ENCODE measurements at regions not wholly inside any gene's neighbourhood (a gene's known extent, or its start where the extent isn't known, plus 50 kb on each side); places are given as distances from the start of the nearest gene placed in this dataset.

DNA sequence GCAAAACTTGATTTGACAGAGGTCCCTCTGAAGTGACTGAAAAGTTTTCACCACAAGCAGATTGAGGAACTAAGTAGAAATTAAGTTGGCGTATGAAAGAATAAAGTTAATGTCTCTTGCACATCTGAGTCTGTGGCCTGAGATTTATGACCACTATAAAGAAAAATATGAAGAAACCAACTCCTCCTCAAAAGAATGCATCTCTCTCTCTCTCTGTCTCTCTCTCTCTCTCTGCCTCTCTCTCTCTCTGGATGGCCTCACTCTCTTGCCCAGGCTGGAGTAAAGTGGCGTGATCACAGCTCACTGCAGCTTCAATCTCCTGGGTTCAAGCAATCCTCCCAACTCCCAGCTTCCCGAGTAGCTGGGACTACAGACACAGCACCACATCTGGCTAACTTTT is 55.2 kb downstream of the RPL22L1 start:
- H3K4me1 ChIP-seq (ENCODE audit: insufficient read depth, low read length): no peaks in the 10 kb centered on the region
- ChIA-PET POLR2A (no interaction called here), CTCF (no interaction called here)
- H3K4me3 Mint-ChIP-seq: no peak overlapping the region
- no peaks in the 10 kb centered on the region for H3K27me3 ChIP-seq (ENCODE audit: insufficient read depth, low read length, poor library complexity, severe bottlenecking)
- no peak for DNase-seq
- H3K27me3 Mint-ChIP-seq: peaks cover 1 to 9% of the 10 kb centered on the region in 2 donors
- no peak overlapping the region for H3K4me3 ChIP-seq (ENCODE audit: low read length)
- H3K36me3 Mint-ChIP-seq: no peaks in the 10 kb centered on the region
- peaks cover 0 to 3% (median 0%) of the 10 kb centered on the region in 3 donors for H3K4me1 Mint-ChIP-seq
- no peaks in the 10 kb centered on the region for H3K9me3 ChIP-seq (ENCODE audit: low read length)
- no peaks in the 10 kb centered on the region for H3K36me3 ChIP-seq (ENCODE audit: insufficient read depth, low read length)
- H3K27ac ChIP-seq (ENCODE audit: low read depth, low read length): peak overlapping the region; percentile 16
- no peaks in the 10 kb centered on the region for H3K9me3 Mint-ChIP-seq
- H3K27ac Mint-ChIP-seq: no peak overlapping the region

- Mint-ChIP-seq H3K36me3 (no peaks in the 10 kb centered on the region), H3K4me3 (no peak overlapping the region), H3K27ac (no peak overlapping the region), H3K4me1 (peaks cover 0 to 3% (median 0%) of the 10 kb centered on the region in 3 donors), H3K27me3 (peaks cover 0 to 1% of the 10 kb centered on the region in 2 donors), H3K9me3 (no peaks in the 10 kb centered on the region)
- Histone ChIP-seq H3K27me3 (ENCODE audit: insufficient read depth, low read length, poor library complexity, severe bottlenecking) (no peaks in the 10 kb centered on the region), H3K36me3 (ENCODE audit: insufficient read depth, low read length) (no peaks in the 10 kb centered on the region), H3K4me1 (ENCODE audit: insufficient read depth, low read length) (no peaks in the 10 kb centered on the region), H3K4me3 (ENCODE audit: low read length) (no peak overlapping the region), H3K9me3 (ENCODE audit: low read length) (no peaks in the 10 kb centered on the region), H3K27ac (ENCODE audit: low read depth, low read length) (no peak overlapping the region)
- POLR2A ChIA-PET: no interaction called here
- DNase-seq: no peak
- CTCF ChIA-PET: interaction anchor here (3.0 kb wide), 1 partner anchor 399 kb away, joined by 21 read pairs; no protein-coding TSS in a partner anchor
Measured at GRCh38 chr3:170813266-170813665, 56.7 kb downstream of the RPL22L1 start.

DNA sequence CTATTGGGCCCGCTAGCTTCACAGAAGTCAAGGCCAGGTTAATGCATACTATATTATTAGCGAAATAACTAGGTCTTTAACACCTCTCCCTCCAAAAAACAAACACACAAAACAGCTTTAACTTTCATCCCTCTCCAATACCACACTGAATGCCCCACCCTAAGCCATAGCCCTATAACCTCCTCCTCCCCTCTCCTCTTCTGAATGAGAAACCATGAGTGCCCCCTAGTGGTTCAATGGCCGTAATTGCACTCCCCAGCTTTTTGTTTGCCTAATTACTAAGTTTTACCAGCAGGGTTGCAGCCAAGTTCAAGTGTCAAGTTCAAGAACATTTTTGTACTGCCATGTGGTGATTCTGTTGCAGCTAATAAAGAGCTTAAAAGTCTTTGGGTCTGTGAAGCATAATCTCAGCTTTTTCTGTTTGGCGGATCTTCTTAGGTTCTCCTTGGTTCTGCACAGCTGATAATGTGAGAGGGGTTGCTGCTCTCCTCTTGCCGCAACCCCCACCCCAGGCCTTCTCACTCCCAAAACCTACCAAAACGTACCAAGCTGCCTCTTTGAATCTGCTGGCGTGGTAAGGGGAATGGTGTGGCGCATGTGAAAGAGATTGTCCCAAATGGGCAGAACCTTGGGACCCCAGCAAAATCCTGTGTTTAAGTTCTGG is 57.9 kb downstream of the RPL22L1 start:
- peaks cover 0 to 3% (median 0%) of the 10 kb centered on the region in 3 donors for H3K4me1 Mint-ChIP-seq
- CTCF ChIA-PET: interaction anchor here (0.7 to 3.0 kb wide), 15 partner anchors 9 to 948 kb away, joined by 3 to 21 read pairs (median 4); partner anchors contain the start of genes EIF5A2 and RPL22L1
- no peaks in the 10 kb centered on the region for H3K9me3 Mint-ChIP-seq
- no peak overlapping the region for H3K27ac Mint-ChIP-seq
- POLR2A ChIA-PET: no interaction called here
- H3K4me3 Mint-ChIP-seq: no peak overlapping the region
- peak; percentile 35 to 71 (median 57) for DNase-seq
- H3K4me1 ChIP-seq (ENCODE audit: insufficient read depth, low read length): no peaks in the 10 kb centered on the region
- no peak overlapping the region for H3K4me3 ChIP-seq (ENCODE audit: low read length)
- no peaks in the 10 kb centered on the region for H3K36me3 Mint-ChIP-seq
- H3K27ac ChIP-seq (ENCODE audit: low read depth, low read length): no peak overlapping the region
- H3K36me3 ChIP-seq (ENCODE audit: insufficient read depth, low read length): no peaks in the 10 kb centered on the region
- H3K27me3 Mint-ChIP-seq: peaks cover 0 to 1% of the 10 kb centered on the region in 2 donors
- no peaks in the 10 kb centered on the region for H3K9me3 ChIP-seq (ENCODE audit: low read length)
- H3K27me3 ChIP-seq (ENCODE audit: insufficient read depth, low read length, poor library complexity, severe bottlenecking): no peaks in the 10 kb centered on the region

DNA sequence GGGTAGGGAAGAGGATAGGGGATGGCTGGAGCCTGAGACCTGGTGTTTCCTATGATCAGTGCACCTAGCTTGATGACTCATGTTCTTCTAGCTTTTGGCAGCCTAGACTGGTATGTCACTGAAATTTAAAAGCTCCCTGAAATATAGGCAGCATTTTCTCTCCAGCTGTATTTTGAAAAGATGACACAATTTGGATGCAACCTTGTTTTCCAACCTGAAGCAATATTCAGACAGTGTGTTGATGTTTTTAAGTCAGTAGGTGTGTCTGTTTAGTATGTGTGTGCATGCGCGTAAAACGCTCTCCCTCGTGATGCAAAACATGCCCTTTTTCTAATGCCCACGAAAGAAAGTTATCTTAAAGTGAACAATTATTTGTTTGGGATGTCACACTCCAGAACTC is 58.5 kb downstream of the RPL22L1 start:
- no peak overlapping the region for H3K27ac Mint-ChIP-seq
- H3K4me1 Mint-ChIP-seq: peaks cover 0 to 3% (median 0%) of the 10 kb centered on the region in 3 donors
- H3K27me3 ChIP-seq (ENCODE audit: insufficient read depth, low read length, poor library complexity, severe bottlenecking): no peaks in the 10 kb centered on the region
- H3K4me3 ChIP-seq (ENCODE audit: low read length): no peak overlapping the region
- CTCF ChIA-PET: interaction anchor here (1.0 to 3.0 kb wide), 13 partner anchors 8 to 948 kb away, joined by 3 to 21 read pairs (median 4); partner anchors contain the start of genes EIF5A2 and RPL22L1
- H3K4me3 Mint-ChIP-seq: no peak overlapping the region
- peaks cover 0 to 1% of the 10 kb centered on the region in 2 donors for H3K27me3 Mint-ChIP-seq
- peak overlapping the region; percentile 4 for H3K27ac ChIP-seq (ENCODE audit: low read depth, low read length)
- no peaks in the 10 kb centered on the region for H3K4me1 ChIP-seq (ENCODE audit: insufficient read depth, low read length)
- H3K36me3 Mint-ChIP-seq: no peaks in the 10 kb centered on the region
- peak in 1 of 5 donors; percentile 0 for DNase-seq
- no peaks in the 10 kb centered on the region for H3K9me3 ChIP-seq (ENCODE audit: low read length)
- no peaks in the 10 kb centered on the region for H3K9me3 Mint-ChIP-seq
- H3K36me3 ChIP-seq (ENCODE audit: insufficient read depth, low read length): no peaks in the 10 kb centered on the region
- POLR2A ChIA-PET: no interaction called here

DNA sequence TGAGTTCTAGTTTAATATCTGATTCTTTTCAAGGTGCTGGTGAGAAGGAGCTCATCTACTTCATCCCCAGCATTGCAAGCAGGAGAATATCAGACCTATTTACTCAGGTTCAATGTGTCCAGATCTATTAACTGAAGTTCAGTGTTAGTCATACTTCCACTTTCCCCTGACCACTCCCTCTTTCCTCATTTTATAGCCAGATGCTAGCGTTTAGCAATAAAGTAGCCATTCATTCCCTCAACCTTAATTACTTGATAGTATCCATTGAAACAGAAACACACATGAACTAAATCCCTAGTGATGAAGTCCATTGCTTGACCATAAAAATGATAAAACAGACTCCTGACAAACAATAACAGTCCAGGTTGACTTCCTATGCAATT is 60.0 kb downstream of the RPL22L1 start:
- peaks cover 0 to 2% (median 0%) of the 10 kb centered on the region in 3 donors for H3K36me3 Mint-ChIP-seq
- peaks cover 0 to 3% (median 0%) of the 10 kb centered on the region in 3 donors for H3K4me1 Mint-ChIP-seq
- CTCF ChIA-PET: interaction anchor here (1.2 to 1.4 kb wide), 3 partner anchors 19 to 396 kb away, joined by 3 read pairs; no protein-coding TSS in a partner anchor
- H3K27me3 Mint-ChIP-seq: peaks cover 3 to 4% of the 10 kb centered on the region in 2 donors
- Histone ChIP-seq H3K4me1 (ENCODE audit: insufficient read depth, low read length) (no peaks in the 10 kb centered on the region), H3K9me3 (ENCODE audit: low read length) (no peaks in the 10 kb centered on the region), H3K27me3 (ENCODE audit: insufficient read depth, low read length, poor library complexity, severe bottlenecking) (no peaks in the 10 kb centered on the region), H3K36me3 (ENCODE audit: insufficient read depth, low read length) (no peaks in the 10 kb centered on the region), H3K27ac (ENCODE audit: low read depth, low read length) (no peak overlapping the region), H3K4me3 (ENCODE audit: low read length) (no peak overlapping the region)
- no peaks in the 10 kb centered on the region for H3K9me3 Mint-ChIP-seq
- DNase-seq: no peak
- no peak overlapping the region for H3K4me3 Mint-ChIP-seq
- POLR2A ChIA-PET: no interaction called here
- H3K27ac Mint-ChIP-seq: no peak overlapping the region

DNA sequence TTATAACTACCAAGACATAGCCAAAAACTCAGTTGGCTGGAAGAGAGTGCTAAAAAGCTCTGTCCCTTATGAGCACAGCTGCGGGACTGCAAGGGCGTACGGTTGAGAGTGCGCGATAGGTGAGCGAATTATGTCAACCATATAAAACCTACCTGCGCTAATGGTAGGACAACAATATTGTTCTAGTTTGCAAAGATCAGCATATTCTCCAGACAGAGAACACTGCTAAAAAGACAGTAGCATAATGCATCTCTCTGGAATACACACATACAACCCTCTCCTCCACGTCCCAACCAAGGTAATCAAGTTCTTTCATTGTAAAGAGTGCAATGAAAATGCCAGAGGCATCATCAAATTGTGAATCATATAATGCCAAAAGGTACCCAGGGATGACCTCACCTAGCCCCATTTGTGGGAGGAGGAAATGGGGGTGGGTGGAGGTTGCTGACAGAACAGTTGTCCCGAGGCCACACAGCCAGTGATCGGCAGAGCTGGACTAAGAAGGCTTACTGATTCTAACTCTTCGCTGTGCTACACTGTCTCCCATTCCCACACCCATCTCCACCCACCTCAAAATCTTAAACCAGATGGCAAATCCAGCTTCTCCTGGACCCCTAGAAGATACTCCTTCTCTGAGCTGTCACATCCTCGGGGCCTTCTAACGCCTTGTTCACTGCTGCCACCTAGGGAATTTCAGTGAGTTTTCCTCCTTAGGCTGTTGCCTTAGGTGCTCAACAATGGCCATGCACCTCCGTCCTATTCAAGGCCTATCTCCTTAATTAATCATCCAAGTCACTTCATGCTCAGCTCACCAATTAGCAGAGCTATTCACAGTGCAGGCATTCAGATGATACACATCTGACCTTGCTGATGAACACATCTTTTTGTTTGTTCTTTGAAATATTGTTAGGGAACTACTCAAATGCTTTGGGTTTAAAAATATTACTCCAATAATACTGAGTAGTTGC is 60.7 kb downstream of the RPL22L1 start:
- ChIA-PET CTCF (interaction anchor here (1.2 kb wide), 2 partner anchors 18 to 395 kb away, joined by 3 read pairs; no protein-coding TSS in a partner anchor), POLR2A (no interaction called here)
- H3K4me3 Mint-ChIP-seq: no peak overlapping the region
- peaks cover 0 to 6% (median 0%) of the 10 kb centered on the region in 3 donors for H3K36me3 Mint-ChIP-seq
- no peak overlapping the region for H3K27ac ChIP-seq (ENCODE audit: low read depth, low read length)
- DNase-seq: no peak
- H3K27ac Mint-ChIP-seq: no peak overlapping the region
- H3K27me3 Mint-ChIP-seq: peaks cover 3 to 9% of the 10 kb centered on the region in 2 donors
- no peaks in the 10 kb centered on the region for H3K4me1 ChIP-seq (ENCODE audit: insufficient read depth, low read length)
- H3K4me3 ChIP-seq (ENCODE audit: low read length): no peak overlapping the region
- H3K9me3 Mint-ChIP-seq: no peaks in the 10 kb centered on the region
- H3K4me1 Mint-ChIP-seq: peaks cover 0 to 3% (median 0%) of the 10 kb centered on the region in 3 donors
- no peaks in the 10 kb centered on the region for H3K9me3 ChIP-seq (ENCODE audit: low read length)
- H3K27me3 ChIP-seq (ENCODE audit: insufficient read depth, low read length, poor library complexity, severe bottlenecking): no peaks in the 10 kb centered on the region
- no peaks in the 10 kb centered on the region for H3K36me3 ChIP-seq (ENCODE audit: insufficient read depth, low read length)

- Histone ChIP-seq H3K4me3 (ENCODE audit: low read length) (no peak overlapping the region), H3K4me1 (ENCODE audit: insufficient read depth, low read length) (no peaks in the 10 kb centered on the region), H3K27ac (ENCODE audit: low read depth, low read length) (no peak overlapping the region), H3K36me3 (ENCODE audit: insufficient read depth, low read length) (no peaks in the 10 kb centered on the region), H3K27me3 (ENCODE audit: insufficient read depth, low read length, poor library complexity, severe bottlenecking) (no peaks in the 10 kb centered on the region), H3K9me3 (ENCODE audit: low read length) (no peaks in the 10 kb centered on the region)
- Mint-ChIP-seq H3K27me3 (peaks cover 6 to 14% of the 10 kb centered on the region in 2 donors), H3K36me3 (peaks cover 0 to 6% (median 0%) of the 10 kb centered on the region in 3 donors), H3K4me3 (no peak overlapping the region), H3K27ac (no peak overlapping the region), H3K4me1 (peaks cover 0 to 3% (median 0%) of the 10 kb centered on the region in 3 donors), H3K9me3 (no peaks in the 10 kb centered on the region)
- ChIA-PET POLR2A (interaction anchor here (0.7 kb wide), 1 partner anchor 1545 kb away, joined by 3 read pairs; no protein-coding TSS in a partner anchor), CTCF (no interaction called here)
- no peak for DNase-seq
Measured at GRCh38 chr3:170808041-170808440, 62.0 kb downstream of the RPL22L1 start.

GRCh38 chr3:170806676-170807075 is 63.3 kb downstream of the RPL22L1 start:
- H3K27ac ChIP-seq (ENCODE audit: low read depth, low read length): no peak overlapping the region

More at GRCh38 chr3:170806676-170807075, 63.3 kb downstream of the RPL22L1 start:
- Mint-ChIP-seq H3K4me1 (peaks cover 0 to under 1% (median 0%) of the 10 kb centered on the region in 3 donors), H3K27me3 (peaks cover 13 to 25% of the 10 kb centered on the region in 2 donors), H3K27ac (no peak overlapping the region), H3K4me3 (no peak overlapping the region), H3K9me3 (no peaks in the 10 kb centered on the region), H3K36me3 (peaks cover 0 to 6% (median 0%) of the 10 kb centered on the region in 3 donors)
- no peak for DNase-seq
- no peaks in the 10 kb centered on the region for H3K36me3 ChIP-seq (ENCODE audit: insufficient read depth, low read length)
- no peaks in the 10 kb centered on the region for H3K27me3 ChIP-seq (ENCODE audit: insufficient read depth, low read length, poor library complexity, severe bottlenecking)
- no peaks in the 10 kb centered on the region for H3K9me3 ChIP-seq (ENCODE audit: low read length)
- H3K4me1 ChIP-seq (ENCODE audit: insufficient read depth, low read length): no peaks in the 10 kb centered on the region
- ChIA-PET POLR2A (no interaction called here), CTCF (no interaction called here)
- no peak overlapping the region for H3K4me3 ChIP-seq (ENCODE audit: low read length)
